ENCODE measurements at regions not wholly inside any gene's neighbourhood (a gene's known extent, or its start where the extent isn't known, plus 50 kb on each side); places are given as distances from the start of the nearest gene placed in this dataset.

- Histone ChIP-seq H3K4me1 (peaks cover 0 to 6% (median 4%) of the 10 kb centered on the region in 4 donors), H3K27ac (replicated peaks in 1 of 4) (no peak overlapping the region), H3K36me3 (no peaks in the 10 kb centered on the region), H3K4me3 (no peak overlapping the region), H3K27me3 (no peaks in the 10 kb centered on the region), H3K9me3 (peaks cover 0 to 8% (median 0%) of the 10 kb centered on the region in 4 donors)
- intact Hi-C loops (cut with DNase I) = no loop called here
- DNase-seq (ENCODE audit: extremely low spot score) = no peak
- TF ChIP-seq POLR2AphosphoS5 (IDR thresholded peaks at IDR 0.05) (no peak), EP300 (IDR thresholded peaks at IDR 0.05) (no peak), POLR2A (IDR thresholded peaks at IDR 0.05; ENCODE audit: low read depth) (no peak)
- TF ChIP-seq, protein P1, sequence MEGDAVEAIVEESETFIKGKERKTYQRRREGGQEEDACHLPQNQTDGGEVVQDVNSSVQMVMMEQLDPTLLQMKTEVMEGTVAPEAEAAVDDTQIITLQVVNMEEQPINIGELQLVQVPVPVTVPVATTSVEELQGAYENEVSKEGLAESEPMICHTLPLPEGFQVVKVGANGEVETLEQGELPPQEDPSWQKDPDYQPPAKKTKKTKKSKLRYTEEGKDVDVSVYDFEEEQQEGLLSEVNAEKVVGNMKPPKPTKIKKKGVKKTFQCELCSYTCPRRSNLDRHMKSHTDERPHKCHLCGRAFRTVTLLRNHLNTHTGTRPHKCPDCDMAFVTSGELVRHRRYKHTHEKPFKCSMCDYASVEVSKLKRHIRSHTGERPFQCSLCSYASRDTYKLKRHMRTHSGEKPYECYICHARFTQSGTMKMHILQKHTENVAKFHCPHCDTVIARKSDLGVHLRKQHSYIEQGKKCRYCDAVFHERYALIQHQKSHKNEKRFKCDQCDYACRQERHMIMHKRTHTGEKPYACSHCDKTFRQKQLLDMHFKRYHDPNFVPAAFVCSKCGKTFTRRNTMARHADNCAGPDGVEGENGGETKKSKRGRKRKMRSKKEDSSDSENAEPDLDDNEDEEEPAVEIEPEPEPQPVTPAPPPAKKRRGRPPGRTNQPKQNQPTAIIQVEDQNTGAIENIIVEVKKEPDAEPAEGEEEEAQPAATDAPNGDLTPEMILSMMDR (IDR thresholded peaks at IDR 0.05) = no peak
These were observed 436.5 kb downstream of the KCTD12 start for GRCh38 chr13:76449716-76450115.

DNA sequence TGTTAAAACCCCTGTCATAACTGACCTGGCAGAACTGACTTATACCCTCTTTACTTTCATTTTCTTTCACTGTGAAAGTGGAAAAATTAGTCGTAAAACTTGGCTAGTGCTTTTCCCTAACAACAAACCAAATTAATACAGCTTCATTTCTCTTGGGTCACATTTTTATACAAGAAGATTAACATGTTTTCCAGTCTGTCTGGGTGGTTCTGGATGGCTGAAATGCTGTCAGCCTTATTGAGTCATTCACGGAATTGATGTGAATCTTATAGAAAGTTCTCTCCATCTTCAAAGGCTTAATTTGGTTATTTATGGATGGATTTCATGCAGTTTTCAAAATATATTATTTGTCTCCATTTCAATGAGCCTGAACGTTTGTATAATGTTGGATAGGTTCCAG lies 440.0 kb downstream of the KCTD12 start:
- intact Hi-C loops (cut with DNase I) = no loop called here
- Histone ChIP-seq H3K4me3 (peak overlapping the region in 3 of 4 donors; percentile 6 to 35 (median 19)), H3K36me3 (no peaks in the 10 kb centered on the region), H3K27me3 (no peaks in the 10 kb centered on the region), H3K4me1 (peaks cover 0 to 6% (median 4%) of the 10 kb centered on the region in 4 donors), H3K9me3 (no peaks in the 10 kb centered on the region), H3K27ac (replicated peaks in 1 of 4) (no peak overlapping the region)
- no peak for DNase-seq (ENCODE audit: extremely low spot score)
- TF ChIP-seq, protein P1 (IDR thresholded peaks at IDR 0.05) = no peak
- no peak for TF ChIP-seq POLR2A (IDR thresholded peaks at IDR 0.05; ENCODE audit: low read depth)
- TF ChIP-seq POLR2AphosphoS5 (IDR thresholded peaks at IDR 0.05) = no peak
- no peak for TF ChIP-seq EP300 (IDR thresholded peaks at IDR 0.05)
- 14% methylated on average over 3 of the region's 3 CpGs for WGBS

GRCh38 chr13:76440568-76440967 lies 445.6 kb downstream of the KCTD12 start:
- no peaks in the 10 kb centered on the region for H3K4me1 ChIP-seq
- intact Hi-C loops (cut with DNase I) = no loop called here
- 74% methylated on average over 3 of the region's 3 CpGs for WGBS

GRCh38 chr13:76439546-76439945 lies 446.7 kb downstream of the KCTD12 start:
- Histone ChIP-seq H3K36me3 (no peaks in the 10 kb centered on the region), H3K4me1 (no peaks in the 10 kb centered on the region), H3K27ac (replicated peaks in 1 of 4) (no peak overlapping the region), H3K4me3 (no peak overlapping the region), H3K9me3 (no peaks in the 10 kb centered on the region), H3K27me3 (no peaks in the 10 kb centered on the region)
- WGBS = 82% methylated on average over 2 of the region's 2 CpGs
- TF ChIP-seq POLR2A (IDR thresholded peaks at IDR 0.05; ENCODE audit: low read depth) (no peak), POLR2AphosphoS5 (IDR thresholded peaks at IDR 0.05) (no peak), EP300 (IDR thresholded peaks at IDR 0.05) (no peak)
- TF ChIP-seq, protein P1 (IDR thresholded peaks at IDR 0.05) = no peak
- intact Hi-C loops (cut with DNase I) = no loop called here
- no peak for DNase-seq (ENCODE audit: extremely low spot score)

More at GRCh38 chr13:76440568-76440967, 445.6 kb downstream of the KCTD12 start:
- DNase-seq (ENCODE audit: extremely low spot score) = no peak
- Histone ChIP-seq H3K27ac (replicated peaks in 1 of 4) (no peak overlapping the region), H3K36me3 (no peaks in the 10 kb centered on the region), H3K27me3 (no peaks in the 10 kb centered on the region), H3K9me3 (no peaks in the 10 kb centered on the region), H3K4me3 (no peak overlapping the region)
- TF ChIP-seq POLR2A (IDR thresholded peaks at IDR 0.05; ENCODE audit: low read depth) (no peak), POLR2AphosphoS5 (IDR thresholded peaks at IDR 0.05) (no peak), EP300 (IDR thresholded peaks at IDR 0.05) (no peak)
- TF ChIP-seq, protein P1 (IDR thresholded peaks at IDR 0.05) = no peak

GRCh38 chr13:76438050-76438449 lies 448.2 kb downstream of the KCTD12 start:
- no peaks in the 10 kb centered on the region for H3K4me1 ChIP-seq
- WGBS = 87% methylated on average over 2 of the region's 2 CpGs
- TF ChIP-seq POLR2AphosphoS5 (IDR thresholded peaks at IDR 0.05) (no peak), EP300 (IDR thresholded peaks at IDR 0.05) (no peak), POLR2A (IDR thresholded peaks at IDR 0.05; ENCODE audit: low read depth) (no peak)
- TF ChIP-seq, protein P1 (IDR thresholded peaks at IDR 0.05) = no peak
- DNase-seq (ENCODE audit: extremely low spot score) = no peak
- no peaks in the 10 kb centered on the region for H3K27me3 ChIP-seq
- no peak overlapping the region for H3K27ac ChIP-seq (replicated peaks in 1 of 4)
- no peak overlapping the region for H3K4me3 ChIP-seq
- no peaks in the 10 kb centered on the region for H3K9me3 ChIP-seq
- H3K36me3 ChIP-seq = no peaks in the 10 kb centered on the region
- intact Hi-C loops (cut with DNase I) = no loop called here
